Upper lobe of left lung (tissue), 4 donors: ENCODE measurements at regions not wholly inside any gene's neighbourhood (a gene's known extent, or its start where the extent isn't known, plus 50 kb on each side); places are given as distances from the start of the nearest gene placed in this dataset.

Source experiments
- POLR2A ChIP-seq, 4 donors: fragments of 450-650 bp; IDR thresholded peaks; one replicate each; pipeline ENCODE4 v1.5.1; 2016 to 2017; ENCODE audit warnings: antibody characterized with exemption in 4 of 4, mild to moderate bottlenecking in 2 of 4
- TF ChIP-seq, protein P1 (sequence below), 6 experiments: fragments of 450-650 bp in 4 of 6; fragments of 200-600 bp in 2 of 6; sonication (generic) in 2 of 6; IDR thresholded peaks; one replicate each; pipeline ENCODE4 v1.5.1; 2016 to 2019; ENCODE audit warnings: antibody characterized with exemption in 6 of 6

DNA sequence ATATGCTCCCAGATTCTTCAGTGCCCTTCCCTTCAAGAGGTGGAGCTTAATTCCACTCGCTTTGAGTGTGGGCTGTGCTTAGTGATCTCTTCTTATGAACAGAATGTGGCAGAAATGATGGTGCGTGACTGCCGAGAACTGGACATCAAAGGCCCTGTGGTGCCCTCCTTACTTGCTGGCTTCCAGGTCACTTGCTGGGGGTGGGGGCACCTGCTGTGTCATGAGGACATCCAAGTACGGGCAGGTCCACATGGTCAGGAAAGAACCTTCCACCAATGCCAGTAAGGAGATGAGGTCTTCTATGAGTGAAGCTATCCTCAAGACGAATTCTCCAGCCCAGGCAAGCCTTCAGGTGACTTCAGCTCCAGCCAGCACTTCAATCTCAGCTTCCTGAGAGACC is 95.8 kb downstream of the FAM53A start:
- TF ChIP-seq, protein P1, sequence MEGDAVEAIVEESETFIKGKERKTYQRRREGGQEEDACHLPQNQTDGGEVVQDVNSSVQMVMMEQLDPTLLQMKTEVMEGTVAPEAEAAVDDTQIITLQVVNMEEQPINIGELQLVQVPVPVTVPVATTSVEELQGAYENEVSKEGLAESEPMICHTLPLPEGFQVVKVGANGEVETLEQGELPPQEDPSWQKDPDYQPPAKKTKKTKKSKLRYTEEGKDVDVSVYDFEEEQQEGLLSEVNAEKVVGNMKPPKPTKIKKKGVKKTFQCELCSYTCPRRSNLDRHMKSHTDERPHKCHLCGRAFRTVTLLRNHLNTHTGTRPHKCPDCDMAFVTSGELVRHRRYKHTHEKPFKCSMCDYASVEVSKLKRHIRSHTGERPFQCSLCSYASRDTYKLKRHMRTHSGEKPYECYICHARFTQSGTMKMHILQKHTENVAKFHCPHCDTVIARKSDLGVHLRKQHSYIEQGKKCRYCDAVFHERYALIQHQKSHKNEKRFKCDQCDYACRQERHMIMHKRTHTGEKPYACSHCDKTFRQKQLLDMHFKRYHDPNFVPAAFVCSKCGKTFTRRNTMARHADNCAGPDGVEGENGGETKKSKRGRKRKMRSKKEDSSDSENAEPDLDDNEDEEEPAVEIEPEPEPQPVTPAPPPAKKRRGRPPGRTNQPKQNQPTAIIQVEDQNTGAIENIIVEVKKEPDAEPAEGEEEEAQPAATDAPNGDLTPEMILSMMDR (IDR thresholded peaks at IDR 0.05), result no peak
- TF ChIP-seq POLR2A (IDR thresholded peaks at IDR 0.05), result no peak
